SU-DHL-6 (cell line): ENCODE measurements at regions not wholly inside any gene's neighbourhood (a gene's known extent, or its start where the extent isn't known, plus 50 kb on each side); places are given as distances from the start of the nearest gene placed in this dataset.

Experiments used
- EZH2phosphoT487 ChIP-seq: fragments of 200-600 bp; sonication (generic), shearing (Covaris generic); conservative IDR thresholded peaks from 2 replicates; pipeline ENCODE4 v1.6.1; 2018; ENCODE audit warnings: mild to moderate bottlenecking, antibody characterized with exemption, low read length, moderate library complexity, mixed read lengths
- TF ChIP-seq, protein P1 (sequence below): fragments of 200-600 bp; sonication (generic); IDR thresholded peaks from one replicate; pipeline ENCODE4 v1.5.1; 2017; ENCODE audit warnings: antibody characterized with exemption, mild to moderate bottlenecking, low read length, moderate library complexity; ENCODE audit not compliant: insufficient read depth, poor library complexity, severe bottlenecking

DNA sequence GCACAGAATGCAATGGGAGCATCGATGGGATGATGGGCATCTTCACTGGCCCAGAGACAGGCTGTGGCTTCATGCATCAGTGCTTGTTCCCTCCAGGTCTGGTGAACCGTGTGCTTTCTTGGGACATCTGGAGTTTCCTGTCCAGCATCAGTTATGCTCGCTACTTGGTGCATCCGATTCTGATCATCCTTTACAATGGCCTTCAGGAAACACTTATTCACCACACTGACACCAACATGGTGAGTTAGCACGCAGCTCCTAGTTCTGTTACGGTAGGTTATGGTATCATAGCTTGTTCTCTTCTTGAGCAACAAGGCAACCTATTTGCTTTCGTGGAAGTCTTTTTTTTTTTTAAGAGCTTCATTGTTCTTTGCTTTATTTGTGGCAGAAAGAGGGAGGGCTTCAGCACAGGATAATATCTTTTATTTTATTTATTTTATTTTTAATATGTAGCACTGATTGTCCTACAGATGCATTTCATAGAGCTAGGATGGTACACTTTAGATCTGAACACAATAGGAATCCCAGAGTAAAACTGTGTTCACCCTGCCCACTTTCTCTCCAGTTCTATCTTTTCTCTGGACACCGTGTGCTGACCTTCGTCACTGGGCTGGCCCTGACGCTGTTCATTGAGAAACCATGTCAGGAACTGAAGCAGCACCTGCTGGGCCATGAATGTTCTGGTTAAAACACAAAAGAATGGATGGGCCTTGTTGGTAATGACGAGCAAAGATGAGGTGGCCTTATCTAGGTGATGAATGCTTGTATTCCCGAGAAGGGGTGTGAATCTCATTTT, 71.2 kb upstream of the SEC11C start:
- TF ChIP-seq EZH2phosphoT487 = no peak
- TF ChIP-seq, protein P1, sequence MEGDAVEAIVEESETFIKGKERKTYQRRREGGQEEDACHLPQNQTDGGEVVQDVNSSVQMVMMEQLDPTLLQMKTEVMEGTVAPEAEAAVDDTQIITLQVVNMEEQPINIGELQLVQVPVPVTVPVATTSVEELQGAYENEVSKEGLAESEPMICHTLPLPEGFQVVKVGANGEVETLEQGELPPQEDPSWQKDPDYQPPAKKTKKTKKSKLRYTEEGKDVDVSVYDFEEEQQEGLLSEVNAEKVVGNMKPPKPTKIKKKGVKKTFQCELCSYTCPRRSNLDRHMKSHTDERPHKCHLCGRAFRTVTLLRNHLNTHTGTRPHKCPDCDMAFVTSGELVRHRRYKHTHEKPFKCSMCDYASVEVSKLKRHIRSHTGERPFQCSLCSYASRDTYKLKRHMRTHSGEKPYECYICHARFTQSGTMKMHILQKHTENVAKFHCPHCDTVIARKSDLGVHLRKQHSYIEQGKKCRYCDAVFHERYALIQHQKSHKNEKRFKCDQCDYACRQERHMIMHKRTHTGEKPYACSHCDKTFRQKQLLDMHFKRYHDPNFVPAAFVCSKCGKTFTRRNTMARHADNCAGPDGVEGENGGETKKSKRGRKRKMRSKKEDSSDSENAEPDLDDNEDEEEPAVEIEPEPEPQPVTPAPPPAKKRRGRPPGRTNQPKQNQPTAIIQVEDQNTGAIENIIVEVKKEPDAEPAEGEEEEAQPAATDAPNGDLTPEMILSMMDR = no peak
